Limb (tissue), 2 donors: ENCODE measurements at regions not wholly inside any gene's neighbourhood (a gene's known extent, or its start where the extent isn't known, plus 50 kb on each side); places are given as distances from the start of the nearest gene placed in this dataset.

ENCODE experiments used
- DNase-seq, 2 donors: peaks; one replicate each; pipeline ENCODE4 v3.0.0-alpha.2; 2016; ENCODE audit errors: extremely low spot score in 2 of 2

DNA sequence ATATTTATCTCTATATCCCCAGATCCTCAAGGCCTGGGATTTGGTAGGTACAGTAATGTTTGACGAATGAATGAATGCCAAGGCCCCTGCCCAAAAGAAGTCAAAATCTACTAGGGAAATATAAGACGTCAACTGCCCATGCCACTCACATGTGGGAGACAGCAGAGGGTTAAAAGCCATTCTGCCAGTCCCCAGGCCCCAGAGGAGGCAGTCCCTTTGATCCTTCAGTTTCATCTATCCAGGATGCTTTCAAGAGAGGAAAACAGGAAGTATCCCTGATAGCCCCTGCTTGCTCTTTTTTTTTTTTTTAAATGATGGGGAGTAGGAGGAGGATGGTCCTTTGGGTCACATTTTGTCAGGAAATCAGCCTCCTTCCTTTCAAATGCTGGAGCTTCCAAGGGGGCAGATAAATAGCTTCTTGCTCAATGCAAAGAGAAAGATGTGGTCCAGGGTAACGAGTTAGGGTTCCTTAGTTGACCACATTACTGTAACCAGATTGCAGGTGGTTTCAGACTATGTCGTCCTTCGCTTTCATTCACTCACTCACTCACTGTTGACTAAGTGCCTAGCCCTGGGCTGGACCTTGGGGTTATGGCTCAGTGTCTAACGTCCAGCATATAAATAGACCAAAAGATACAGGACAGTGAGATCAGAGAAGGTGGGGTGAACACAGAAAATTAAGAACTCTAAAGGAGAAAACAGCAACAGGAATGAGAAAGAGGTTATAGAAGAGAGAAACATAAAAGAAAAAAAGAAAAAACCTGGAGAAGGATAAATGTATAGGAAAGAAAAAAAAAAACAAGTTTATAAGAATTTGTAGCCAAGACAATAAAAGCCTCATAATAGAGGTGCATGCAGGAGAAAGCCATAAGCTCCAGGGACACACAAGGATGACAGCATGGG is 64.6 kb upstream of the PIM1 start:
- no peak for DNase-seq

DNA sequence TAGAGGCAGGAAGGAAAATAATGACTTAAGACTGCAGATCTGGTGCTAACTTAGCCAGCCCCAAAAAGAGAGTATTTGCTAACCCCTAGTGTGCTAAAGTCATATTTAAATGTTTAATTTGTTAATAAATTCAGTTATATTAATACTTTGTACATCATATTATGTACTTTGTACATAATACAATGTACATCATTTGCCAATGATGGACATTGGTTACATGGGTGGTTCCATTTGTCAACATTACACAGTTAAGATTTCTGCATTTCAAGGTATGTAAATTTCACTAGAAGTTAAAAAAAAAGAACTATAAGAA is 63.9 kb upstream of the PIM1 start:
- no peak for DNase-seq

GRCh38 chr6:37106554-37106953 is 63.4 kb upstream of the PIM1 start:
- no peak for DNase-seq

- DNase-seq: no peak
Observed at GRCh38 chr6:37106982-37107491, 62.9 kb upstream of the PIM1 start.

DNA sequence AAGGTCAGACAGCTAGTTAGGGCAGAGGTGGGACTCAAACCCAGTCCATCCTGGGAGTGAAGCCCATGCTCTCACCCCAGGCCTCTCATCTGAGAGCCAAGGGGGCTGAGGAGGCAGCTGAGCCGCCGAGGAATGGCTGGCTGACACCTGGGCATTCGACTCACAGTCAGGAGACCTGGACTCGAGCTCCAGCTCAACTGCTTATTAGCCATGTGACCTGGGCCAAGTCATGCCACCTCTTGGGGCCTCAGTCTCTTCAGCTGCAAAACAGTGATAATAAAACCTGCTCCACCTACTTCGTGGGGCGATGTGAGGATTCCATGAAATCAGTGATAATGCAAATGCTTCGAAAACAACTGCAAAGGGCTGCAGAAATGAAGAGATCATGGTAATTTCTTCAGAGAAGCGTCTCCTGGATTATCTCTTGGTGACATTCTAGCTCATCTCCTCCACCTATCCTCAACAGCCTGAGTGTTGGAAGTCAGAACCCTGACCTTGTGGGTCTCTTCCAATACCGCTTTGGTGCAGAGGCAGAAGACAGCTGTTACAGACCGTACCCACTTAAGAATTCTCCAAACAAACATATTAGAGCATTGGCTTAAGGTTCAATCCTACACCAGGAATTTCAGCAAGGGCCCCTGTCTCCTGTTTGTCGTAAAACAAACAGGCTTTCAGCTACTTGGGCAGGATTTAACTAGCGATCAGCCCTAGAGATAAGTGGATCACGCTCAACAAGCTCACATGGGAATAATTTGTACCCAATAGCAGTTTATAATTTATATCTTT is 60.0 kb upstream of the PIM1 start:
- DNase-seq: no peak

- no peak for DNase-seq
Observed at GRCh38 chr6:37110500-37111461, 59.2 kb upstream of the PIM1 start.

DNA sequence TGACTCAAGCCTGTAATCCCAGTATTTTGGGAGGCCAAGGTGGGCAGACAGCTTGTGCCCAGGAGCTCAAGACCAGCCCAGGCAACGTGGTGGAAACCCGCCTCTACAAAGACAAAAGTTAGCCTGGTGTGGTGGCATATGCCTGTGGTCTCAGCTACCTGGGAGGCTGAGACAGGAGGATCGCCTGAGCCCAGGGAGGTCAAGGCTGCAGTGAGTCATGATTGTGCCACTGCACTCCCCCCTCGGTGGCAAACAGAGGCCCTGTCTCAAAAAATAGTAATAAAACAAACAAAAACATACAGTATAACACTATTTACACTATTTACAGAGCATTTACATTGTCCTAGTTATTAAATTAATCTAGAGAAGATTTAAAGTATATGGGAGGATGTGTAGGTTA is 56.0 kb upstream of the PIM1 start:
- DNase-seq: no peak

DNA sequence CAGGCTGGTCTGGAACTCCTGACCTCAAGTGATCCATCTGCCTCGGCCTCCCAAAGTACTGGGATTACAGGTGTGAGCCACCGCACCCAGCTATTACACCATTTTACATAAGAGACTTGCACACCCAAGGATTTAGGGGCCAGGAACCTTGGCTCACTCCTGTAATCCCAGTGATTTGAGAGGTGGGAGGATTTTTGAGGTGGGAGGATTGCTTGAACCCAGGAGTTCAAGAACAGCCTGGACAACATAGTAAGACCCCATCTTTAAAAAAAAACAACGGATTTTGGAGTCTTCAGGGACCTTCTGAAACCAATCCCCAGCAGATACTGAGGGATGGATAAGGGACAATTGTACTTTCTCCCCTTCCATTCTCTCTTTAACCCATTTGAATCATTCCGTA is 55.3 kb upstream of the PIM1 start:
- no peak for DNase-seq

DNA sequence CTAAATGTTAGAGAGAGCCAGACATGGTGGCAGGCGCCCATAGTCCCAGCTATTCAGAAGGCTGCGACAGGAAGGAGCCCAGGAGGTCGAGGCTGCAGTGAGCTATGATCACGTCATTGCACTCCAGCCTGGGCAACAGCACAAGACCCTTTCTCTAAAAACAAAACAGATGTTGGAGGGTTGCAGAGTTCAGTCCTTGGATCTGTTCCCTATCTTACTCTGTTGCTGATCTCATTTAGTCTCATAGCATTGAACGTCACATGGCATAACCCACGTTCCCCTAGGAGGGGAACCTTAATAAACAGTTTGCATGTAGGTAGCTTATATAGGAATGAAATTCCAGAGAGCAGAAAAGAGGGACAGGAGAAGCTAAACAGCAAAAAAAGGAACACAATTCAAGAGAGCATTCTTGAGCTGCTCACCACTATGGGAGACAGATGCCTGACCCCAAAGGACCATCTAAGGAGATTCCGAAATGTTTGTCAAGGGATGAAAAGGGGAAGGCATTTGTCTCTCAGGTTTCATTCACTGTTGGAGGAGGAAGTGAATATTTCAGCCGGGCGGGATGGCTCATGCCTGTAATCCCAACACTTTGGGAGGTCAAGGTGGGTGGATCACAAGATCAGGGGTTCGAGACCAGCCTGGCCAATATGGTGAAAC is 54.6 kb upstream of the PIM1 start:
- no peak for DNase-seq

DNA sequence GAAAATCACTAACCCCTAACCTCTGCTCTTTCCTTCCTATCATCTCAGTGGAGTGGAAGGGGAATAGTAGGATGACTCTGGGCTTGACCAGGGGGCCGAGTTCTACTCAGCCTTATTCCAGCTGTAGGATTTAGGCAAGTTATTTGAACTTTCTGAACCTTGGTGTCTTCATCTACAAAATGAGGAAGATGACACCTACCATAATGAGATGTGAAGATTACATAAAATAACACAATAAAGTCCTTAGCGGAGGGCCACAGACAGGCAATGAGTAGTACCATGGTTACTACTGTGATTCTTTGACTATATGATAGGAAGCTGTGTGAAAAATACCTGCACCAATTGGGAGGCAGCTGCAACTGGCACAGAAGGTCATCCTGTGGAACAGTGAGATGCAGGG is 53.6 kb upstream of the PIM1 start:
- DNase-seq: no peak

DNA sequence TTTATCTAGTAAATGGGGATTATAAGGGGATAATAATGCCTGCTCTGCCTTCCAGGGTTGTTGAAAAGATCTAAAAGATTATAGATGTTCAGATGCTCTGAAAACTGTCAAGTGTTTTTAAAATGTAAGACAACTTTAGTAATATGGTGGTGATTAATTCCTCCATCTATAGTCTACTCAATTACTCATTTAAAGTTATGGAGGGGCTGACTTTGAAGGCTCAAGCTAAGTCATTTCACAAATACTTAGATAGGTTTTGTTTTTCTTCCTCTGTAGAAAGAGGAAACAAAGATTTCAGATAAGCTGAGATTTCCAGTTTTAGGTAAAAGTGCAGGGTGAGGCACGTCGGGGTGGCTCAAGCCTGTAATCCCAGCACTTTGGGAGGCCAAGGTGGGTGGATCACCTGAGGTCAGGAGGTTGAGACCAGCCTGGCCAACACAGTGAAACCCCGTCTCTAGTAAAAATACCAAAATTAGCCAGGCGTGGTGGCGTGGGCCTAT is 50.5 kb upstream of the PIM1 start:
- no peak for DNase-seq
